Hepatocyte (in vitro differentiated cells): ENCODE measurements at regions not wholly inside any gene's neighbourhood (a gene's known extent, or its start where the extent isn't known, plus 50 kb on each side); places are given as distances from the start of the nearest gene placed in this dataset.

ENCODE experiments used
- DNase-seq: peaks from one replicate; pipeline ENCODE4 v3.0.0-alpha.2; 2016; ENCODE audit warnings: low spot score
- H2AFZ ChIP-seq: fragments of 200-600 bp; sonication (generic); 2 replicates; pipeline ENCODE4 v1.6.0; 2016; ENCODE audit warnings: antibody characterized with exemption, mild to moderate bottlenecking
- H3K27ac ChIP-seq: fragments of 200-600 bp; sonication (generic); 2 replicates; pipeline ENCODE4 v1.5.1; 2016; ENCODE audit warnings: mild to moderate bottlenecking
- H3K27me3 ChIP-seq: fragments of 200-600 bp; sonication (generic); 2 replicates; pipeline ENCODE4 v1.6.1; 2016
- H3K36me3 ChIP-seq: fragments of 200-600 bp; sonication (generic); replicated peaks from 2 replicates; pipeline ENCODE4 v1.5.1; 2016; ENCODE audit warnings: low read depth; ENCODE audit not compliant: insufficient read depth
- H3K4me1 ChIP-seq: fragments of 200-600 bp; sonication (generic); 2 replicates; pipeline ENCODE4 v1.5.1; 2016; ENCODE audit warnings: mild to moderate bottlenecking, moderate library complexity; ENCODE audit not compliant: insufficient read depth
- H3K4me2 ChIP-seq: fragments of 200-600 bp; sonication (generic); 2 replicates; pipeline ENCODE4 v1.6.0; 2016
- H3K4me3 ChIP-seq: fragments of 200-600 bp; sonication (generic); 2 replicates; pipeline ENCODE4 v1.5.1; 2016; ENCODE audit warnings: mild to moderate bottlenecking
- H3K79me2 ChIP-seq: fragments of 200-600 bp; sonication (generic); 2 replicates; pipeline ENCODE4 v1.6.0; 2017; ENCODE audit warnings: mild to moderate bottlenecking
- H3K9me2 ChIP-seq: fragments of 200-600 bp; sonication (generic); replicated peaks from 2 replicates; pipeline ENCODE4 v1.6.0; 2017; ENCODE audit warnings: mild to moderate bottlenecking; ENCODE audit not compliant: insufficient read depth
- H3K9me3 ChIP-seq: fragments of 200-600 bp; sonication (generic); 2 replicates; pipeline ENCODE4 v1.5.1; 2016; ENCODE audit warnings: low read depth, mild to moderate bottlenecking
- H4K20me1 ChIP-seq: fragments of 200-600 bp; sonication (generic); 2 replicates; pipeline ENCODE4 v1.6.0; 2016; ENCODE audit warnings: mild to moderate bottlenecking; ENCODE audit not compliant: insufficient read depth, poor library complexity, severe bottlenecking
- CTCF ChIP-seq: fragments of 200-600 bp; sonication (generic); IDR thresholded peaks from 2 replicates; pipeline ENCODE4 v1.5.1; 2016; ENCODE audit warnings: antibody characterized with exemption, mild to moderate bottlenecking; ENCODE audit not compliant: poor library complexity
- EZH2 ChIP-seq: fragments of 200-600 bp; sonication (generic); IDR thresholded peaks from 2 replicates; pipeline ENCODE4 v1.6.1; 2016; ENCODE audit warnings: antibody characterized with exemption, mild to moderate bottlenecking, borderline replicate concordance
- EZH2phosphoT487 ChIP-seq: fragments of 200-600 bp; sonication (generic); IDR thresholded peaks from one replicate; pipeline ENCODE4 v1.6.1; 2018; ENCODE audit warnings: antibody characterized with exemption, mild to moderate bottlenecking, low read depth, moderate library complexity; ENCODE audit not compliant: unreplicated experiment, severe bottlenecking
- WGBS: methylation state at CpG from one replicate; pipeline ENCODE4 v1.1.6; 2016; ENCODE audit warnings: low lambda C conversion rate; ENCODE audit errors: missing lambda C conversion rate; 5-methylcytosine and 5-hydroxymethylcytosine counted together

- Histone ChIP-seq H3K4me3 (no peak overlapping the region), H3K27ac (no peak overlapping the region), H3K9me2 (no peaks in the 10 kb centered on the region), H3K4me2 (no peak overlapping the region), H3K36me3 (no peaks in the 10 kb centered on the region), H3K4me1 (no peaks in the 10 kb centered on the region), H2AFZ (no peak overlapping the region), H3K79me2 (no peaks in the 10 kb centered on the region), H3K9me3 (no peaks in the 10 kb centered on the region), H3K27me3 (no peaks in the 10 kb centered on the region), H4K20me1 (no peaks in the 10 kb centered on the region)
- DNase-seq, result peak; percentile 8
- WGBS, result 47% methylated on average over 1 of the region's 1 CpG
- TF ChIP-seq EZH2 (no peak), CTCF (peak; percentile 44), EZH2phosphoT487 (no peak)
Measured at GRCh38 chr3:22729981-22730380, 473.1 kb upstream of the UBE2E2 start.

- TF ChIP-seq CTCF, result no peak
- no peak for TF ChIP-seq EZH2phosphoT487
- no peak for TF ChIP-seq EZH2
- DNase-seq, result no peak
- WGBS, result 65% methylated on average over 1 of the region's 1 CpG
- H3K4me1 ChIP-seq, result no peaks in the 10 kb centered on the region
- H3K27me3 ChIP-seq, result no peaks in the 10 kb centered on the region
- no peaks in the 10 kb centered on the region for H3K9me3 ChIP-seq
- no peak overlapping the region for H2AFZ ChIP-seq
- no peak overlapping the region for H3K27ac ChIP-seq
- H3K4me3 ChIP-seq, result no peak overlapping the region
- H3K36me3 ChIP-seq, result no peaks in the 10 kb centered on the region
- no peaks in the 10 kb centered on the region for H3K79me2 ChIP-seq
- no peak overlapping the region for H3K4me2 ChIP-seq
- H4K20me1 ChIP-seq, result no peaks in the 10 kb centered on the region
- H3K9me2 ChIP-seq, result no peaks in the 10 kb centered on the region
Measured at GRCh38 chr3:22730701-22731100, 472.4 kb upstream of the UBE2E2 start.

GRCh38 chr3:22731901-22732300, 471.2 kb upstream of the UBE2E2 start:
- TF ChIP-seq EZH2, result no peak
- WGBS, result 77% methylated on average over 1 of the region's 1 CpG
- H3K9me3 ChIP-seq, result no peaks in the 10 kb centered on the region
- H3K4me2 ChIP-seq, result no peak overlapping the region
- no peak overlapping the region for H2AFZ ChIP-seq
- H3K27ac ChIP-seq, result no peak overlapping the region
- H3K9me2 ChIP-seq, result no peaks in the 10 kb centered on the region
- no peaks in the 10 kb centered on the region for H3K4me1 ChIP-seq
- no peak overlapping the region for H3K4me3 ChIP-seq
- no peaks in the 10 kb centered on the region for H3K27me3 ChIP-seq
- H3K36me3 ChIP-seq, result no peaks in the 10 kb centered on the region
- H3K79me2 ChIP-seq, result no peaks in the 10 kb centered on the region
- no peak for DNase-seq
- H4K20me1 ChIP-seq, result no peaks in the 10 kb centered on the region

DNA sequence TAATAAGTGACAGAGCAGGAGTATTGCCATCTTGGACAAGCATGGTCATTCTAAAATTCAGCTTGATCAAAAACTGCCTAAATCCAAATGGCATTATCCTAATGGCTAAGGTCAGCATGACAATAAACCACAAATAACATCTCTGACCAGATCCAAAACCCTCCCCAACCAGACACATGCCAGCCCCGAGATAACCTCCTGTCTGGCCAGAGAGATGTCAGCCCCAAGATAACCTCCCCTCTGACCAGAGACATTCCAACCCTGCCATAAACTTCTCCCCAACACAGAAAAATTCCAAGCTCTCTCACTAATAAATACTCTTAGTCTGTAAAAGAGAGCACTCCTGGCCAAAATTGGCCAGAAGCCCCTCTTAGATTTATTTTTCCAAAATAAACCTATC, 470.5 kb upstream of the UBE2E2 start:
- H3K4me1 ChIP-seq, result no peaks in the 10 kb centered on the region
- H2AFZ ChIP-seq, result no peak overlapping the region
- no peak overlapping the region for H3K4me3 ChIP-seq
- 21% methylated on average over 1 of the region's 1 CpG for WGBS
- no peaks in the 10 kb centered on the region for H3K9me2 ChIP-seq
- no peaks in the 10 kb centered on the region for H4K20me1 ChIP-seq
- DNase-seq, result no peak
- H3K9me3 ChIP-seq, result no peaks in the 10 kb centered on the region
- no peaks in the 10 kb centered on the region for H3K27me3 ChIP-seq
- H3K4me2 ChIP-seq, result no peak overlapping the region
- no peaks in the 10 kb centered on the region for H3K36me3 ChIP-seq
- TF ChIP-seq EZH2, result no peak
- no peak for TF ChIP-seq CTCF
- no peak for TF ChIP-seq EZH2phosphoT487
- H3K27ac ChIP-seq, result no peak overlapping the region
- H3K79me2 ChIP-seq, result no peaks in the 10 kb centered on the region
